Stimulated activated CD8-positive, alpha-beta memory T cell treated with anti-CD3 and anti-CD28 coated beads, Interleukin-7, amount 100 ng/mL, for 24 hours (primary cell): ENCODE measurements at regions not wholly inside any gene's neighbourhood (a gene's known extent, or its start where the extent isn't known, plus 50 kb on each side); places are given as distances from the start of the nearest gene placed in this dataset.
"Not testable (repeated sequence)": the region's sequence is repeated elsewhere in the genome, so short reads cannot be mapped to it uniquely, and the experiment has no call there.

ENCODE experiments used
- DNase-seq: peaks from one replicate; pipeline ENCODE4 v3.0.0-alpha.2; 2020; ENCODE audit warnings: low read depth

- no peak for DNase-seq
These were observed 161.0 kb downstream of the SKIDA1 start for GRCh38 chr10:21364196-21365114.

DNA sequence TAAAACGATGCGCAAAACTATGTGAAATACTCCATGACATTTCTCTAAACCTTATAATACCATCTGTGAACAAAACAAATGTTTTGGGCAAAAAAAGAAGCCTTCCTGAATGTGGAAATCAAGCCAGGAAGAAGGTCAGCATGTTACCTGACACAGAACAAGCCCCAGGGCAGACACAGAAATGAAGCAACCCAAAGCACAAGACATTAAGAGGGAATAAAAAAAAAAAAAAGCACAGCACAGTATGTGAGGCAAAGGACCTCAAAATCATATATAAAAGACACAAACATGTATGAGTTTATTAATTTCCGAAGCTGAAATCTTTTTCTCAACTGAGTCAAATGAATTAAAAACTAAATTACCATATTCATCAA lies 161.8 kb downstream of the SKIDA1 start:
- no peak for DNase-seq

DNA sequence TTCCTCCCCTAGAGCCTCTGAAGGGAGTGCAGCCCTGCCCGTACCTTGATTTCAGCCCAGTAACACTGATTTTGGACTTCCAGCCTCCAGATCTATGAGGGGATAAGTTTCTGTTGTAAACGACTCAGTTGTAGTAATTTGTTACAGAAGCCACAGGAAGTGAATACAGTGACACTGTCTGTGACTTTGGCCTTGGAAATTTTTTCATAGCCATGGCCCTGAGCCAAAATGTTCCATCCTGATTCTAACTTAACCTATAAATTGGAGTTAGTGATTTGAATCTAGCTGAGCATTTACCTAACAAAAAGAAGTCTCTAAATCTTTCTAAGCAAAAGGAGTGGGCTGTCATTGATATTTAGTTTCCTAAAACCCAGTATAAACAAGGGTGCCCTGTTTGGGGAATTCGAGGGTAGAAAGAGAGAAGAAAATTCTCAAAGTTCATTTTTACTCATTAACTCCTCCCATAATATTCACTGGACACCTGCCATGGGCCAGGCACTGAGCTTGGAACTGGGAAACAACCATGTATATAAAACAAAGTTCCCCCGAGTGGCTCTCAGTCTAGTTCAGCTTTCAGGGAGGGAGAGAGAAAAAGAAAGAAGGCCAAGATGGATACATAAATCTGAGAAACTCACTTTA lies 162.3 kb downstream of the SKIDA1 start:
- no peak for DNase-seq

GRCh38 chr10:21359202-21359601 lies 166.3 kb downstream of the SKIDA1 start:
- DNase-seq = no peak

- DNase-seq = no peak
These were observed 169.9 kb downstream of the SKIDA1 start for GRCh38 chr10:21355591-21356011.

DNA sequence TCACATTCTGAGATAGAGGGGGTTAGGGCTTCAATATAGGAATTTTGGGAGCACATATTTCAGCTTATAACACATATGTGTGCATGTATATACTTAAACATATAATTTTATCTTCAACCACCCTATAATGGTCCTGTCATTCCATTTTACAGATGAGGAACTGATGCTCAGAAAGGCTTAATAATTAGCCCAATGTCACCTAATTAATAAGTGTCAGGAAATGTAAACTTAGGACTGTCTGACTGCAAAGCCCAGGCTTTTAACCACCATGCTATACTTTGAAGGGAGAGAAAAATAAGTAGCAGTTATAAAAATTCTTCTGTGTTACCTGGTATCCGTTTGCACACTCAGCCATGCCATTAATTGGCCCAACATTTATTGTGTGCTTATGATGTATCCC lies 172.6 kb downstream of the SKIDA1 start:
- DNase-seq = no peak

- DNase-seq = not testable (repeated sequence)
These were observed 173.9 kb downstream of the SKIDA1 start for GRCh38 chr10:21351594-21351993.

DNA sequence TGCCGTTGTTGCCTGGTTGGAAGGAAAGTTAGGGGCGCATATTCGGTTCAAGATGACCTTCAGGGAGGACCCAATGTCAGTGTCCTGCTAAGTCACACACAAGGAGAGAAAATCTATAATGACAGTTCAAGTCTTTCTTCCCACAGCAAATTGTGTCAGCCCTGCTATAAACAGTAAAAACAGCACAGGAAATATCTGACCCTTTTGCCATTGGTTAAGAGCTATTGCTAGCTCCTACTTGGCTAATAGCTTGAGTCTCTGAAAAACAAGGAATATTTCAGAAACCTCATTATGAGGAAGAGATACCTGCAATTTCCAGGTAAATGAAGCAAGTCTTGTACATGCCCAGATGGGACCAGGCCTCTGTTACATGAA lies 175.6 kb downstream of the SKIDA1 start:
- no peak for DNase-seq

DNA sequence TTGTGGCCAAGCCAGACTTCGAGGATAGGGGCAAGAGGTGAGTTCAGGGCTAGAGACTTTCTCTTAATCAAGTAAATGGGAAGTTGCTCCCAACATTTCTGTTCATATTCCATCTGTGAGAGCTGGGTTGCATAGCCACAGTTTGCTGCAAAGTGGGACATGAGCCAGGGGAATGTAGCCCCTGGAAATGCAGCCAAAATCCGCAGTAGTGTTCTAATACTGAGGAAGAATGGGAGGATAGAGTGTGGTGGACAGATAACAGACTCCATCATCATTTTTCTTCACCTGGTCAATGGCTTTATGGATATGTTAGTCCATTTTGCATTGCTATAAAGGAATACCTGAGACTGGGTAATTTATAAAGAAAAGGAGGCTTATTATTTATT lies 177.7 kb downstream of the SKIDA1 start:
- DNase-seq = no peak

GRCh38 chr10:21347043-21347784 lies 178.3 kb downstream of the SKIDA1 start:
- no peak for DNase-seq

DNA sequence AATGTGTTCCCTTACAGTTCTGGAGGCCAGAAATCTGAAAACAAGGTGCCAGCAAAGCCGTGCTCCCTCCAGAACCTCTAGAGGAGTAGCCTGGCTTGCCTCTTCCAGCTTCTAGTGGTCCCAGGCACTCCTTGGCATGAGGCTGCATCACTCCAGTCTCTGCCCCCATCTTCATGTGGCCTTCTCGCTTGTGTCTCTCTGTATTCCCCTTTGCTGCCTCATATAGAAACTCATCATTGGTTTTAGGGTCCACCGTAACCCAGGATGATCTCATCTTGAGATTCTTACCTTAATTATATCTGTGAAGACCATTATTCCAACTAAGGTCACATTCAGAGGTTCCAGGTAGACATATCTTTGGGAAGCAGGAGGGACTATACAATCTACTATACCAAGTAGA lies 182.4 kb downstream of the SKIDA1 start:
- DNase-seq = no peak

DNA sequence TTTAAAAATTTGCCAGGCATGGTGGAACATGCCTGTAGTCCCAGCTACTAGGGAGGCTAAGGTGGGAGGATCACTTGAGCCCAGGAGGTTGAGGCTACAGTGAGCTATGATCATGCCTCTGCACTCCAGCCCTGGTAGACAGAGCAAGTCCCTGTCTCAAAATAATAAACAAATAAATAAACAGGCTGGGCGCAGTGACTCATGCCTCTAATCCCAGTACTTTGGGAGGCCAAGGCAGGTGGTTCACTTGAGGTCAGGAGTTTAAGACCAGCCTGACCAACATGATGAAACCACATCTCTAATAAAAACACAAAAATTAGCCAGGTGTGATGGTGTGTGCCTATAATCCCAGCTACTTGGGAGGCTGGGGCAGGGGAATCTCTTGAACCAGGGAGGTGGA lies 183.0 kb downstream of the SKIDA1 start:
- DNase-seq = not testable (repeated sequence)

GRCh38 chr10:21340331-21340730 lies 185.2 kb downstream of the SKIDA1 start:
- no peak for DNase-seq

DNA sequence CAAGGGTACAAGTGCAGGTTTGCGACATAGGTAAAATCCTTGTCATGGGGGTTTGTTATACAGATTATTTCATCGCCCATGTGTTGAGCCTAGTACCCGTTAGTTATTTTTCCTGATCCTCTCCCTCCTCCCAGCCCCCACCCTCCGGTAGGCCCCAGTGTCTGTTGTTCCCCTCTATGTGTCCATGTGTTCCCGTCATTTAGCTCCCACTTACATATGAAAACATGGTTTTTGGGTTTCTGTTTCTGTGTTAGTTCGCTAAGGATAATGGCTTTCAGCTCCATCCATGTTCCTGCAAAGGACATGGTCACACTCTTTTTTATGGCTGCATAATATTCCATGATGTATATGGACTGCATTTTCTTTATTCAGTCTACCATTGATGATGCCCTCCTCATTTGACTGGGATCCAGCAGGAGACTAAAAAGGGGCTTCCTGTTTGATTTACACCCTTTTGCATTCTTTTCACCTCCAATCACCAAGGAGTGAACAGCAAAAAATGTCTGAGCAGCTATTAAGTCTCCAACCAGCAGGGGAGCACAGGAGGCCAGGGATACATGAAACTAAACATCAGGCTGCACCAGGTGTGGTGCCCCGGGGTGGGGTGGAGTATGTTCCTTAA lies 188.2 kb downstream of the SKIDA1 start:
- no peak for DNase-seq

DNA sequence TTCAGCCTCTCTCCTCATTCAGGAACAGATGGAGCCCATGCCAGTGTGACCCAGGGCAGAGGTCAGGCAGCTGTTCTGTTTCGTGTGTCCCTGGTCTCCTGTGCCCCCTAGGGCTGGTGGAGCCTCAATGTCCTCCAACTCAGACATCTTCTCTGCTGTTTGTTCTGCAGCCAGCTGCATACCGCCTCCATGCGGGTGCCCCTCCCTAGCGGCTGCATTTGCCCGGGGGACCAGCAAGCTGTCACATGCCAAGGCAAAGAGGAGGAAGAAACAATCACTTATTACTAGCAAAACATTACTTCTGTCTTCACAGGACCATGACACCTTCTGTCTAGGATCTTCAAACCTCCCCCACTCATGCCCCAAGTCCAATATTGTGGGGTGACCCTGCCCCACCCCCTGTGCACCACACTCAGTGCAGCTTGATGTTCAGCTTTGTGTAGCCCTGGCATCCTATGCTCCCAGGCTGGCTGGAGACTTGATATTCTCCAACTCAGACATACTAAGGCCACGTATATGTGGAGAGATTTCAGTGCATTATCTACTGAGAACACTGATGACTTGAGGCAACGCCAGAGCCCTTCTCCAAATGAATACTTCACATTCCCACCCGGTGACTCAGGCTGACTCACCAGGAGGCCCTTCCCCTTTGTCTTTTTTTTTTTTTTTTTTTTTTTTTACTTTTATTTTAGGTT lies 188.9 kb downstream of the SKIDA1 start:
- DNase-seq = no peak

- DNase-seq = no peak
These were observed 190.4 kb downstream of the SKIDA1 start for GRCh38 chr10:21334891-21335696.

- DNase-seq = no peak
These were observed 194.9 kb downstream of the SKIDA1 start for GRCh38 chr10:21330628-21331020.

GRCh38 chr10:21329995-21330627 lies 195.4 kb downstream of the SKIDA1 start:
- no peak for DNase-seq

GRCh38 chr10:21327289-21327993 lies 198.0 kb downstream of the SKIDA1 start:
- DNase-seq = no peak
